ENCODE measurements at regions not wholly inside any gene's neighbourhood (a gene's known extent, or its start where the extent isn't known, plus 50 kb on each side); places are given as distances from the start of the nearest gene placed in this dataset.

DNA sequence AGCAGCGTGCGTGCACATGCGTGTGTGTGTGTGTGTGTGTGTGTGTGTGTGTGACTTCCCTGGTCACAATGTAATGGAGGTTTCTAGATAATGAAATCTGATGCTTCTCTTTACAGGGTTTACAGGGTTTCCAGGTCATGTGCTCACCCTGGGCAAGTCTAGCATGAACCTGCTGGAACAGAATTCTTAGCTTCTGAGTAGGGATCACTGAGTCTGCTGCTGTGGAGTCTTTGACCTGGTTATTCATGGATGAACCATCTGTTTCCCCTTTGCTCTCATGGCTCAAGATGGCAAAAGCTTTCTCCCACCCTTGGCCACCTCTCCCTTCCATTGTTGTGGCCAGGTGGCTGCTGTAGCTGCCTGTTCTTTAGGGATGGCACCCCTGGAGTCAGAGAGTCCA, 111.6 kb upstream of the SHB start:
- no peak overlapping the region for H3K4me2 ChIP-seq (ENCODE audit: insufficient read depth in 1 of 2, low read depth in 2 of 2, low read length in 2 of 2)
- no peak overlapping the region for H4K5ac ChIP-seq (ENCODE audit: insufficient read length, low read depth, low read length)
- H2BK15ac ChIP-seq (ENCODE audit: low read length), result no peak overlapping the region
- no peak overlapping the region for H2BK120ac ChIP-seq (replicated peaks; ENCODE audit: low read depth, low read length)
- no peak overlapping the region for H2BK20ac ChIP-seq (ENCODE audit: low read length)
- H3K23me2 ChIP-seq (ENCODE audit: low read depth, low read length), result no peaks in the 10 kb centered on the region
- no peaks in the 10 kb centered on the region for H3K9me3 ChIP-seq (ENCODE audit: insufficient read depth in 2 of 2, low read depth in 1 of 2, low read length in 1 of 2)
- no peaks in the 10 kb centered on the region for H3K79me2 ChIP-seq (ENCODE audit: control insufficient read depth in 1 of 2, insufficient read depth in 2 of 2, low read length in 2 of 2)
- CTCF ChIA-PET (ENCODE audit: partially characterized antibody), result interaction anchor here (0.6 to 2.2 kb wide), 5 partner anchors 20 to 165 kb away, joined by 3 to 6 read pairs (median 3); no protein-coding TSS in a partner anchor
- H2AK5ac ChIP-seq (ENCODE audit: low read depth, low read length), result no peak overlapping the region
- no peak overlapping the region for H3K56ac ChIP-seq (replicated peaks; ENCODE audit: insufficient read length, low read depth, low read length)
- H3K79me1 ChIP-seq (ENCODE audit: low read depth, low read length), result no peaks in the 10 kb centered on the region
- no peak overlapping the region for H3K9ac ChIP-seq (replicated peaks in 1 of 4; ENCODE audit: extremely low read depth in 1 of 4, low read depth in 3 of 4, low read length in 3 of 4)
- no peaks in the 10 kb centered on the region for H3K36me3 ChIP-seq (ENCODE audit: control insufficient read depth in 2 of 4, insufficient read depth in 4 of 4, low read length in 3 of 4)
- TF ChIP-seq JUN (IDR thresholded peaks at IDR 0.05; ENCODE audit: low read depth, low read length), result no peak
- no peak for TF ChIP-seq GTF2F1 (IDR thresholded peaks at IDR 0.05; ENCODE audit: borderline replicate concordance, low read depth, low read length)
- no peak for TF ChIP-seq TAF7 (optimal IDR thresholded peaks at IDR 0.05; ENCODE audit: borderline replicate concordance, low read depth, low read length)
- TF ChIP-seq SP2 (IDR thresholded peaks at IDR 0.05; ENCODE audit: low read length), result no peak
- no peak for TF ChIP-seq POU5F1 (IDR thresholded peaks at IDR 0.05; ENCODE audit: low read depth, low read length)
- TF ChIP-seq BRCA1 (IDR thresholded peaks at IDR 0.05; ENCODE audit: low read depth, low read length), result no peak
- TF ChIP-seq BCL11A (IDR thresholded peaks at IDR 0.05; ENCODE audit: low read depth in 2 of 2, low read length in 2 of 2), result no peak
- no peak for TF ChIP-seq TAF1 (IDR thresholded peaks at IDR 0.05; ENCODE audit: low read depth, low read length)
- TF ChIP-seq TEAD4 (IDR thresholded peaks at IDR 0.05; ENCODE audit: low read depth, low read length), result no peak
- TF ChIP-seq SRF (IDR thresholded peaks at IDR 0.05; ENCODE audit: low read depth, low read length), result no peak
- no peak for TF ChIP-seq CHD1 (IDR thresholded peaks at IDR 0.05; ENCODE audit: low read depth, low read length)
- no peak for TF ChIP-seq TBP (IDR thresholded peaks at IDR 0.05; ENCODE audit: low read depth, low read length)
- TF ChIP-seq CTBP2 (IDR thresholded peaks at IDR 0.05; ENCODE audit: borderline replicate concordance, insufficient read depth, insufficient read length, low read length), result no peak
- no peak overlapping the region for H2BK12ac ChIP-seq (ENCODE audit: low read depth, low read length)
- POLR2A ChIA-PET (ENCODE audit: partially characterized antibody), result no interaction called here
- WGBS, 2 experiments (ENCODE audit: extremely low coverage in 1 of 2, insufficient coverage in 1 of 2, insufficient read length in 1 of 2, insufficient replicate concordance in 2 of 2, low coverage in 1 of 2, low lambda C conversion rate in 2 of 2, missing lambda C conversion rate in 1 of 2), result 88% methylated on average over 3 of the region's 3 CpGs; no CpG with 5 or more reads in 1 of the 2 experiments
- H3K4me3 ChIP-seq (ENCODE audit: extremely low read depth in 1 of 4, insufficient read depth in 2 of 4, low read depth in 3 of 4, low read length in 4 of 4), result no peak overlapping the region
- H4K8ac ChIP-seq (ENCODE audit: extremely low read depth, insufficient read depth, low read length), result no peak overlapping the region
- FAIRE-seq (no peak), DNase-seq (ENCODE audit: low read depth in 1 of 2, low spot score in 2 of 2) (no peak)
- H3K27me3 ChIP-seq (replicated peaks in 1 of 4; ENCODE audit: control insufficient read depth in 3 of 4, extremely low read depth in 1 of 4, insufficient read depth in 3 of 4, low read length in 3 of 4), result no peaks in the 10 kb centered on the region; a peak in 1 of 7 replicates
- H4K20me1 ChIP-seq (replicated peaks in 1 of 2; ENCODE audit: control insufficient read depth in 1 of 2, insufficient read depth in 2 of 2, low read length in 2 of 2), result no peaks in the 10 kb centered on the region
- no peak overlapping the region for H4K91ac ChIP-seq (replicated peaks; ENCODE audit: insufficient read length, low read length)
- no peak overlapping the region for H3K14ac ChIP-seq (ENCODE audit: insufficient read length)
- peaks cover 0 to 2% (median 0%) of the 10 kb centered on the region in 4 experiments; a peak in 1 of 7 replicates for H3K4me1 ChIP-seq (replicated peaks in 1 of 4; ENCODE audit: control insufficient read depth in 3 of 4, insufficient read depth in 4 of 4, low read length in 3 of 4)
- H2AFZ ChIP-seq (ENCODE audit: low read length), result no peak overlapping the region
- no peak overlapping the region for H3K23ac ChIP-seq (ENCODE audit: insufficient read length)
- H2BK5ac ChIP-seq (ENCODE audit: low read depth, low read length), result no peak overlapping the region
- no peak overlapping the region for H3K4ac ChIP-seq (replicated peaks; ENCODE audit: insufficient read length, low read depth, low read length)
- H3K27ac ChIP-seq (ENCODE audit: low read depth, low read length), result no peak overlapping the region
- no peak overlapping the region for H3K18ac ChIP-seq (ENCODE audit: extremely low read depth, low read length)

Data from H1 (cell line).